Activated CD4-positive, alpha-beta T cell treated with anti-CD3 and anti-CD28 coated beads, Interleukin-2, amount 50 U/mL, for 24 hours (primary cell): ENCODE measurements at regions not wholly inside any gene's neighbourhood (a gene's known extent, or its start where the extent isn't known, plus 50 kb on each side); places are given as distances from the start of the nearest gene placed in this dataset.
"Not testable (repeated sequence)": the region's sequence is repeated elsewhere in the genome, so short reads cannot be mapped to it uniquely, and the experiment has no call there.

ENCODE experiments used
- DNase-seq, 2 donors: peaks; one replicate each; pipeline ENCODE4 v3.0.0-alpha.2; 2020; ENCODE audit warnings: low read depth in 1 of 2, low spot score in 1 of 2

DNA sequence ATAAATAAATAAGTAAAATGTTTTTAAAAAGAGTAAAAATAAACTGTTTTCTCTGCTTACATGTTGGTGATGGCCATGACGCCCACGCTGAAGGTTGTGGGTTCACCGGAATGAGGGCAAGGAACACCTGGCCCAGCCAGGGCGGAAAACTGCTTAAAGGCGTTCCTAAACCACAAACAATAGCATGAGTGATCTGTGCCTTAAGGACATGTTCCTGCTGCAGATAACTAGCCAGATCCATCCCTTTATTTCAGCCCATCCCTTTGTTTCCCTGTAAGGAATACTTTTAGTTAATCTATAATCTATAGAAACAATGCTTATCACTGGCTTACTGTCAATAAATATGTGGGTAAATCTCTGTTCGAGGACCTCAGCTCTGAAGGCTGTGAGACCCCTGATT lies 63.3 kb upstream of the CEP78 start:
- not testable (repeated sequence) for DNase-seq

DNA sequence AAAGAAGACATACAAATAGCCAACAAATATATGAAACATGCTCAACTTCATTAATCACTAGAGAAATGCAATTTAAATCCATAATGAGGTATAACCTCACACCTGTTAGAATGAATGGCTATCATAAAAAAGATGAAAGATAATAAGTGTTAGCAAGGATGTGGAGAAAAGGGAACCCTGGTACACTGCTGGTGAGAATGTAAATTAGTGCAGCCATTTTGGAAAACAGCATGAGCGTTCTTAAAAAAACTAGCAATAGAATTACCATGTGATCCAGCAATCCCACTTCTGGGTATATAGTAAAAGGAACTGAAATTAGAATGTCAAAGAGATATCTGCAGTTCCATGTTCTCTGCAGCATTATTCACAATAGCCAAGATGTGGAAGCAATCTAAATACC lies 64.2 kb upstream of the CEP78 start:
- no peak for DNase-seq

DNA sequence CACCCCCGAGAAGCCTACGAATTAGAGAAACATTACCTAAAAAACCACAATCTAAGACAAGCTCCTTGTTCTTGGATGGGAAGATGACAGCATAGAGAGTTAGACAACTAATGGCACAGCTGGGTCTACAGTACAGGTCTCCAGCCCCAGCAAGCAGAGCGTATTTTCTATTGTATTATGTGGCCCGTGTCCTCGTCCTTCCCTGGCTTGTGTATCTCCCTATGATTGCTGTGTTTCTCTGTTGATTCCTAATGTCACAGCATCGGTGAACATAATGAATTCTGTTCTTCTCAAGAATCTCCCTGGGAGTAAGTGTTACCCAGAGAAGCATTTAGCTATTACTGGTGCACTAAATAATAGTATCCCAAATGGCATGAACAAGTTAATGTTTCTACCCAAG lies 66.8 kb upstream of the CEP78 start:
- no peak for DNase-seq

DNA sequence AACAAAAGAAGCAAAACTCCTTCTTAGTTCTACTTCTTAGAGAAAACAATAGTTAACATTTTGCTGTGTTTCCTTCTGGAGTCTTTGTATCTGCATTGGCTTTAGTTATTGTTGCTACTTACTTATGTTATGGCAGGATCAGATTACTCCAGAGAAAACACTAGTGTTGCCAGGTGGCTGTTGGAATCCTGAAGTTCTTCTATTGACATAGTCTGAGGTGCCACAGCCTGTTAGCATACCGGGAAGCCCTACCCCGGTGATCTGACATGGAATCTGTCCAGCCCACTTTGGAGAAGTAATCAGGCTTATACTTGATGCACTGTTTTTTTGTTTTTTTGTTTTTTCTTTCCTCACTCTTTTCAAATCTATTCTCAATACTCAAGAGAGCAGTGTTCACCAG lies 68.5 kb upstream of the CEP78 start:
- DNase-seq = no peak

DNA sequence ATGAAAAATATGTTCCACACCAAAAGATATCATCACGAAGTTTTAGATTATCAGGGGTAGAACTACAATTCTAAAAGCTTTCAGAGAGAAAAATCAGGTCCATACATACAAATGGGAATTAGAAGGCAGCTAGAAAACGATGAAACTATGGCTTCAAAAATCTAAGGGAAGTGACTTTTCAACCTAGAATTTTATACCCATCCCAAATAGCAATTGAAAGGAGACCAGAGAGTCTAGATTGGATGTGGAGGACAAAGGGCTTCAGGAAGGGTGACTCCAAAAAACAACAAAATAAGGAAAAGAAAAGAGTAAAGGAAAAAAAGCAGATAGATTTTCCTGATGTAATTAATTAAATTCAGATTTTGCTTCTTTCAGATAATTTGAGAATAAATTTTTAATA lies 72.0 kb upstream of the CEP78 start:
- DNase-seq = no peak

DNA sequence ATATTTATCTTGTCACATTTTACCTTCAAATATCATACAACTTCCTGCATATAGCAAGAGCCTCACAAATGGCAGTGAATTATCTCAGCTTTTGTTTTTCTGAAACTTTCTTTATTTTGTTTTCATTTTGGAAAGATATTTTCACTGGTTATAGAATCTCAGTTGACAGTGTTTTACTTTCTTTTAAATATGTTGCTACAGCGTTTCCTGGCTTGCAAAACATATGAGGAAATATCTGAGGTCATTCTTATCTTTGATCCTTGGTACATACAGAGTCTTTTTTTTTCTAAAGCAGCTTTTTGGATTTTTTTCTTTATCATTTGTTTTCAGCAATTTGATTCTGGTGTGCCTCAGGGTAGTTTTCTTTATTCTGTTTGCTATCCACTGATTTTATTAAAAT lies 77.6 kb upstream of the CEP78 start:
- no peak for DNase-seq

DNA sequence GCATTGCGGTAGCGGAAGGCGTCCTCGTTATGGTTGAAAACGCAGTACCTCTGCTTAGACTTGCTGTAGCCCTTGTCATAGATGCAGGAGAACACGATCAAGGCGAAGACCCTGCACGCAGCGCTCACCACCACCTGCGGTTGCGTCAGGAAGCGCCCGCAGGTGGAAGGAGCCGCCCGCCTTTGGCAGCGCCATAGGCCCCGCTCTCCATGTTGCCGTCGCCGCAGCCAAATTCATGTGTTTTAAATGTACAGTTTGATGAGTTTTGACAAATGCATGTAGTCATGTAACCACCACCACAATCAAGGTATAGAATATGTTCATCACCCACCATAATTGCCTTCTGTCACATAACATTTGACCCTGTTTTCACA lies 84.9 kb upstream of the CEP78 start:
- DNase-seq = no peak

DNA sequence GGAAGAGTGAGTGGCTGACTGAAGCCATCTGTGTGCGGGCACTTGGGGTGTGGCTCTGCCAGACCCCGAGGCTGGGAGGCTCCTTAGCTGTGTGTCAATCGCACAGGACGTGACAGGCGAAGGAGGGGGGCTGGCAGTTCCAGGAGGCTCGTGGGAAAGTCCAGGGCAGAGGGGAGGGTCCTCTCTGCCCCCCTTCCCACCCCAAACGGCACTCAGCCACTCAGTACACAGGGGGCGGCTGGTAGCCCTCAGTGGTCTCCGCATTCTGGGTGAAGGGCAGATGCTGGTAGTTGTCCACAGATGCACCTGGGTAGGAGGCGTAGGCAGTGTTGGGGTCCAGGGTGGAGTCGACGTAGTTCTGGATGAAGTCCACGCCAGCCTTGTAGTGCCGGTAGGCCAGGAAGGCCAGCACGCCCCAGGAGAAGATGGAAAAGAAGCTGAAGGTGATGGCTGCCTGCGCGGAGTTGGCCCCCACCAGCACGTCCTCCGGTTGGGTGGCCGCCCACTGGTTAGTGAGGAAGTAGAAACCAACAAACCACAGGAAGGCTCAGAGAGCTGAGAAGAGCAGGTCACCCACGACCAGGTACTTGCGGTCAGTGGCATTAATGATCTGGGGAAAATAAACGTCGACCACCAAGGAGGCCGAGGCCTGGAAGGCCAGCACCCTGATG lies 85.4 kb upstream of the CEP78 start:
- DNase-seq = no peak

DNA sequence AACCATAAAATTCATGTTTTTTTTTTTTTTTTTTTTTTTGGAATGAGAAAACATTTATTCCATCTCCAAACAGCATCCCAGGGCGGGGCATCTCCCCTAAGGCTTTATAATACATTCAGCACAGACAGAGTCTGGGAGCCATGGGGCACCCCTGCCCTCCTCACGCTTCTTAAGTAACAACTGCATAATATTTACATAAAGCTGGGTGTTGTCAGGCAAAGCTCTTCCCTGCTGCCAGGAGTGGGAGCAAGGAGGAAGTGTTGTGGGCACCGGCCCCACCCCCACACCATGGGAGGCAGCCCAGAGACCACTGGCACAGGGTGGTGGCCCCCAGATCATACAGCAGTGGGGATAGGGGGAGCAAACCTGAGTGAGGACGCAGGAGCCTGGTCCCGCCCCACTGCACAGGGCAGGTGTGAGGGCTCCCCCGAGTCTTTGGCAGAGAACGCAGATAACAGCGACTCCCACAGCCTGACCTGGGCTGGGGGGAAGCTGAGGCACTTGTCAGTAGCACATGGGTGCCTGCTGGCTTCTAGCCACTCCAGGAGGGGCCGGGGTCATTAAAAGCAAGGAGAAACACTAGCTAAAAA lies 86.1 kb upstream of the CEP78 start:
- no peak for DNase-seq

DNA sequence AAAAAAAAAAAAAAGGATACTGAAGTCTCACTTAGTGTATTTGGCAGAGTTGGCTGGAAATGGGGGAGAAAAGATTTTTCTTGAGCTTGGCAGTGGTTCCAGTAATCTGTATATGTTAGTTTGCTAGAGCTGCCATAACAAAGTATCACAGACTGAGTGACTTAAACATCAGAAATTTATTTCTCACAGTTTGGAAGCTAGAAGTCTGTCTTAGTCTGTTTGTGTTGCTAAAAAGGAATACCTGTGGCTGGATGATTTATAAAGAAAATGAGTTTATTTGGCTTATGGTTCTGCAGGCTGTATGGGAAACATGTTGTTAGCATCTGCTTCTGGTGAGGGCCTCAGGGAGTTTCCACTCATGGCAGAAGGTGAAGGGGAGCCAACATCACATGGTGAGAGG lies 89.6 kb upstream of the CEP78 start:
- DNase-seq = no peak

DNA sequence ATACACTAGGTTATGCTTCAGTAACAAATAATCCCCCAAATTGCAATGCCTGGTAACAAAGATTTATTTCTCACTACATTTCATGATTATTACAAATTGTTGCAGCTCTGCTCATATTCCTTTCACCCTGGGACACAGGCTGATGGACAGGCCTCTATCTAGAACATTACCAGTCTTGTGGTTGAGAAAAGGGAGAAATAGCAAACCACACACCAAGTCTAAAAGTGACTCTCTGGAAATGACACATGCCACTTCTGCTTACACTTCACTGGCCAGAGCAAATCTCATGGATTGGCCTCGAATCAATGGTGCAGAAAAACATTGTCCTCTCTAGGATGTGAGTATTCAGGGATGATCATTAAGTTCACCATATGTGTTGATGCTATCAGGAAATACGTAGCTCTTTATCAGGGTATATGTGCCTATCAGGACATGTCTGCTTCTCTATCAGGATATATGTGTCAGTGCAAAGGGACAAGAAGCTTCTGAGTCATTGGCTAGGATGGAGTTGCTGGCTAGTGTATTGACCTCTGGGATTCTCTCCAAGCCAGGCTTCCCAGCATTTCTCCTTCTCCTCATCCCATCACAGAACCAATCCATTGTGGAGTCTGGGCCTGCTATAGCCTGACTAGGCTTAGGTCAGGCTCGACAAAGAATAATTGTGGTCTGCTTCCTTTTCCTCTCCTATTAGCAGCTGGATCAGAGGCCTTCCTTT lies 91.1 kb upstream of the CEP78 start:
- DNase-seq = no peak

DNA sequence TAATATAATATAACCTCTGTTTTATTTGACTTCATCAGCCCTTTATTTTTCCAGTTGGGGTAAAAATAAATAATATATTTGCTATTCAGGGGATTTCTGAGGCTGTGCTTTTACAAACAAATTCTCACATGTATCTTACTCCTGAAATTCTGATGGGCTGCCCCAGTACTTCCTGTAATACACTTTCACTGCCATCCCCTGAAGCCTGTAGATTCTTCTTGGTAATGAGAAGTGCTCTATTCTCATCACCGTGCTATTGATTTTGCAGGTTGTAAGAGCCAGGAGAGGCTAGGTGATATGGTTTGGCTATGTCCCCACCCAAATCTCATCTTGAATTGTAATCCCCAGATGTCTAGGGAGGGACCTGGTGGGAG lies 91.9 kb upstream of the CEP78 start:
- no peak for DNase-seq

DNA sequence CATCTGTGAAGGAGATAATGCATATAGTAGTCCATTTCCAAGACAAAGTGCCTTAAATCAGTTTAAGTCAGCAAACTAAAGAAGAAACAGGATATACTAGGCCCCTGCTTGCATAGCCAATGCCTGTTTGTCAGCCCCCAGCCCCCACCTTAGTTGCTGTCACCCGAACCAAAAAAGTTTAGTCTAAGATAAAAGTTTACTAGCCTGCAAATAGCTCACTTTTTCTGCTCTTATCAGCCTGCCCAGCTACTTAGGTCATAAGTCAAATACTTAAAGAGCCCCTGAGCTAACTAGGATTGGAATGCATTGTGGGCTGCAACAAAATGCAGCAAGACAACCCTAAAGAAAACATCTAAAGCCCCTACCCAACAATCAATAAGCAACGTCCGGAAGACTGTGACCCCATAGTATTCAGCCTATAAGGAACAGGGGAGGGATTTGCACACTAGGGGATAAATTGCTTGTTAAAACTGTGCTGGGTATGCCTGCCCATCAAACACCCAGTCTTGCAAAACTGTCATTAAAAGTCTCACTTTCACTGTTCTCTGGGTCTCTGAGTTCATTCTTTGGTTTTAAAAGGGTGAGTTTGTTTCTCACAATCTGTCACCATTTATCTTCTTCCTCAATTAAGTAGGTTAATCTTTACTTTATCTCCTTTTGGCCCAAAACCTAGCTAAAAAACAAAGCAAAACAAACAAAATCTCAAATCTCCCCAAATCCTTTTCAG lies 92.4 kb upstream of the CEP78 start:
- DNase-seq = no peak

DNA sequence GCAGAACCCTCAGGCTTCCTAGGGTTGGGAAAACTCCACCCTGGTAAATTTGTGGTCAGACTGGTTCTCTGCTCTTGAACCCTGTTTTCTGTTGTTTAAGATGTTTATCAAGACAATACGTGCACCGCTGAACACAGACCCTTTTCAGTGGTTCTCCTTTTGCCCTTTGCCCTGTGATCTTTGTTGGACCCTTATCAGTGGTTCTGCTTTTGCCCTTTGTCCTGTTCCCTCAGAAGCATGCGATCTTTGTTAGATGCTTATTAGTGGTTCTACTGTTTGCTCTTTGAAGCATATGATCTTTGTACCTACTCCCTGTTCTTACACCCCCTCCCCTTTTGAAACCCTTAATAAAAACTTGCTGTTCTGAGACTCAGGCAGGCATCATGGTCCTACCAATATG lies 93.6 kb upstream of the CEP78 start:
- not testable (repeated sequence) for DNase-seq

DNA sequence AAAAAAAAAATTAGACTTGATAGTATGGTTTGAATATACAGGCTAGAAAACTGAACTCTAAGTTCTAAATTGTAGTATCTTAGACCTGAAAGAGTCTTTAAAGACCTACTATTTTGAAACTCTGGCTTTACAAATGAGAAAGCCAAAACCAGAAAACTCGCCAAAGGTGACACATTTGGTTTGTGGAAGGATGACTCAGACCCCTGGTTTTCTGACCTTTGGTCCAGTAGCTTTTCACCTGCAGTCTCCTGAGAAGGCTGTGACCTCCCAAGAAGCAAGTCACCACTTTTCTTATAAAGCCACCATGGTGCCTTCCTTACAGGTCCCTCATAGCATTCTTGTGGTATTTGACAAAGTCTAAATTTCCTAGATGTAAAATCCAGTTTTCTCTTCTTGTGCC lies 102.1 kb upstream of the CEP78 start:
- no peak for DNase-seq

DNA sequence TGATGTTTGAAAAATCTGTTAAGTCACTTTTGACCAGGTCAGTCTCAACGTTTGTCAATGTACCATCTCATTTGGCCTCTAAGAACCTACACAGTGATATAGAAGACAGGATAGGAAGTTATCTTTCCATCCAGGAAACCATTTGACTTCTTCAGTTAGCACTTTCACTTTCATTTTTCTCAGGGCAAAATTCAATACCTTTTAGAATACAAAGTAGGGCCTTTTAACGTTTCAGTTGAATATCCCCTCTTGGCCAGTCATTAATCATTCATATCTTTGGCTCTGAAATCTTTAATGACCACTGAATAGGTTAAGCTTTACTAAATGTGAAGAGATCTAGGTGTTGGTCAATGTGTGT lies 101.1 kb upstream of the GNAQ start:
- no peak for DNase-seq

DNA sequence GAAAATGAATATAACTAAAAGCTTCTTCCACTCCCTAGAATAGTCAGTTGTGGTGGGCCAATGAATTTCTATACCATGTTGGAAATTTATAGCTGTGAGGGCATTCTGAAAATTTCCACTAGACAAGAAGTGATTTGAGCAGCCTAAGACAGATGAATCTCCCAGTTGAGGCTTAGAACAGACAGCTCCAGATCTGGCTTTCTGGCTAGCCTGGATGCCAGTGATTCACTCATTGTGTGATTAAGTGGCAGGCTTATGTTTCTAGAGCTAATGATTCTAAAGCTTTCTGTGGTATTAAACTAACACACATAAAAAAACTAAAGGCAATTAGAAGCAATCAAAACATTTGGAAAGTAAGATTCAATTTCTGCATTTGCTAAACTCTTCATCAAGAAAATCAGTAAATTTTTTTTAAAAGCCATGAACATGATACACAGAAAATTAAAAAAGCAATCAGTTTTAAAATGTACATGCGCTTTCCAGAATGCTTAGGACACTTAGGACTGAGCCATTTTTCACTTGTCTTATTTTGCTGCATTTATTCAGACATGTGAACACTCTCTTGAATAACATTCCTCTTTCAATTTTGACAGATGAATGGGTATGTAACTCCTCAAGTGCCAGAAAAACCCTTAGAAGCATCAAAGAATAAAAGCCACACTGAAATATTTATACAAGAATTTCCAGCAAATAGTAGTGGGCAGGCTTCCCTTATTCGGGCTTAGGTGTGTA lies 100.5 kb upstream of the GNAQ start:
- no peak for DNase-seq

DNA sequence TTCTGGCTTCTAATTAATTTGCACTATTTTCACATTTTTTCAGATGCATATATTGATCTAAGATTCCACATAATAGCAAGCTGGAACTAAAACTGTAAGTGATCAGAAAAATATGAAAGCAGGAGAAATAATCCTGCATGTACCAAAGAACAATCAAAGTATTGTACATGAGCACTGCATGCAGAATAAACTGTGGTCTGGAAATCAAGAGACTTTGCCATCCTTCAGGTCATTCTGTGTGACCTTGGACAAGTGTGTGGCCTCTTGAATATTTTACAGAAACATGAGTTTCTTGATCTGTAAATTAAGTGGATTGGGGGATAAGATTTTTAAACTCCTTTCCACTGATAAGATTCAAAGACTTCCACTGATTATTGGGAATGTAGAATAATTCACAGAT lies 99.2 kb upstream of the GNAQ start:
- no peak for DNase-seq

DNA sequence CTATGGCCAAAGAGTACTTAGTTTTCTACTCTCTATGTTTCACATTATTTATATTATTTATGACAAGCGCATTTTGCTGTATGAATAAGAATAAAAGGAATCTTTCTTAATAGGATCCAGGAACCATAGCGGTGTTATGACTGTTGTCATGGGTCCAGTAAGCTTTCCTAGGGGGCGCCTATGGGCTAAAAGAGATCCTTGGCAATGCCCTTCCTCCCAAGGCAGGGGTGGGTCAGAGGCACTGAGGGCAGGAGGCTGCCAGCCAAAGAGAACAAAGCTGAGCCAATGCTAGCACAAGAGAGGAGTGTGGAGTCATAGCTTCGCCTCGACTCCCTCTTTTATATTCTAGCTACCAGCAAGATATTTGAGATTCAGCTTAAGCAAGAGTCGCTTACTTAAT lies 98.4 kb upstream of the GNAQ start:
- DNase-seq = no peak

DNA sequence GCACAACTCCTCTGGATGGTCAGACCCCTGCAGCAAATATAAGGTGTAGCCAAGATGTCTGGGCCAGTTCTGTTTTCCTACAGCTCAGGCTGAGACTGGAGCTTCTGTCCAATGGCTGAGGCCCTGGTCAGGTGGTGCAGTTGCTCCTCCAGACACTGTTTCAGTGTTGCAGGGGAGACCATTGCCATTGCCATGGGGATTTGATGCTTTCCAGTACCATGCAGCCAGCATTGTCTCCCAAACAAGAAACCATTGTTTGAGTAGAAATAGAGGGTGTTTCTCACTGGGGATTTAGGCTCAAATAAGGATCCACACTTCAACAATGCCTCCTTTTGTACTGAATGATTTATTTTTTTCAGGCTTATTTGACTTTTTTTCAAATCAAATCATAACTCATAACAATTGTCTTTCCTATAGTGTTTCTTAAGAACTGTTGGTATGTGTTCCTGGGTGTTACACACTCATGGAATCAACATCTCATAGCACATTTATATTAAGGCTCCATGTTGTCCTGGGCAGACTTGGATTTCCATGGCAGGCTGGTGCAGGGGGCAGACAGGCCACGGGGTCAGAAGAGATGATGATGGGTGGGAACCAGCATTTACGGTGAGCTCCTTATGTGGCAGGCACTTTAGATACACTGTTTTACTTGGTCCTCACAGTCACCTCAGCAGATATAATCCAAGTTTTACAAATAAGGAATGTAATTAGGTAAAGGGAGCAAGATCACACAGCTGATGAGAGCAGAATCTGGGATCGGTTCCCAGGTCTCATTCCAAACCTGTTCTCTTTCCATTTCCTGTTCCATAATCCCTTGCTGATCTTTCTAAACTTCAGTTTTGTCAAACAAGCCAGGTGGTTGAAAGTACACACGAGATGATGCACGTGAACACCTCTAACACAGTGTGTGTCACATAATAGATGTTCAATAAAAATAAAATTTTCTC lies 95.9 kb upstream of the GNAQ start:
- no peak for DNase-seq

DNA sequence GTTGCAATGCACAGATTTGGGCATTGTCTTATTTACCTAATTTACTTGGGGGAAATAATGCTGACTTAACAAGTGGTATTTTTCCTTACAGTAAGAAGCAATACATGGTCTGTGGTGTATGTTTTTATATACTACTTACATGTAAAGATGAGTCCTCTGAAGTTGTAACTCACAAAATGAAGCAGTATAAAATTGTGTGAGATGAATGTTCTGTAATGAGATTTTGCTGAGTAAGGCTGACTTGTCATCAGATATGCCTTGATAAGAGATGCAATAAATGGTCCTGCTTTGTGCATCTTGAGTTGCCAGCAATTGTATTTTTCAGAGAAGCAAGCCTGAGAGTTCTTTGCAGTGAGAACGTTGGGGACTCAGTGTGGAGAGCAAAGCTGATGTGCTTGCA lies 92.2 kb upstream of the GNAQ start:
- no peak for DNase-seq
